ENCODE measurements at regions not wholly inside any gene's neighbourhood (a gene's known extent, or its start where the extent isn't known, plus 50 kb on each side); places are given as distances from the start of the nearest gene placed in this dataset.

- DNase-seq: peak in 5 of 10 donors; percentile 7 to 88 (median 40)
- intact Hi-C loops (cut with DNase I): no loop called here
Observed at GRCh38 chr16:49048557-49048956, 233.1 kb downstream of the CBLN1 start.

GRCh38 chr16:49036126-49036525 is 245.5 kb downstream of the CBLN1 start:
- intact Hi-C loops (cut with DNase I): no loop called here
- no peak for DNase-seq

GRCh38 chr16:49027420-49027819 is 254.2 kb downstream of the CBLN1 start:
- intact Hi-C loops (cut with DNase I): no loop called here
- no peak for DNase-seq

GRCh38 chr16:49026566-49027181 is 255.0 kb downstream of the CBLN1 start:
- intact Hi-C loops (cut with DNase I): no loop called here
- no peak for DNase-seq

GRCh38 chr16:49024896-49025295 is 256.7 kb downstream of the CBLN1 start:
- no peak for DNase-seq
- intact Hi-C loops (cut with DNase I): no loop called here

GRCh38 chr16:49024016-49024415 is 257.6 kb downstream of the CBLN1 start:
- intact Hi-C loops (cut with DNase I): no loop called here
- no peak for DNase-seq

- DNase-seq: no peak
- intact Hi-C loops (cut with DNase I): no loop called here
Observed at GRCh38 chr16:49023050-49023449, 258.6 kb downstream of the CBLN1 start.

- DNase-seq: no peak
Observed at GRCh38 chr16:49022351-49022963, 259.2 kb downstream of the CBLN1 start.

GRCh38 chr16:49021136-49021535 is 260.5 kb downstream of the CBLN1 start:
- intact Hi-C loops (cut with DNase I): no loop called here
- DNase-seq: peak in 1 of 10 donors; percentile 13

More at GRCh38 chr16:49022351-49022963, 259.2 kb downstream of the CBLN1 start:
- intact Hi-C loops (cut with DNase I): no loop called here

- intact Hi-C loops (cut with DNase I): no loop called here
- DNase-seq: no peak
Observed at GRCh38 chr16:49020436-49020835, 261.2 kb downstream of the CBLN1 start.

GRCh38 chr16:49019831-49020230 is 261.8 kb downstream of the CBLN1 start:
- intact Hi-C loops (cut with DNase I): no loop called here
- peak in 6 of 10 donors; percentile 10 to 89 (median 62) for DNase-seq

GRCh38 chr16:49019081-49019633 is 262.5 kb downstream of the CBLN1 start:
- intact Hi-C loops (cut with DNase I): no loop called here
- DNase-seq: no peak

GRCh38 chr16:49018259-49018931 is 263.2 kb downstream of the CBLN1 start:
- intact Hi-C loops (cut with DNase I): no loop called here
- no peak for DNase-seq

GRCh38 chr16:49017501-49017900 is 264.1 kb downstream of the CBLN1 start:
- intact Hi-C loops (cut with DNase I): no loop called here
- DNase-seq: no peak

- intact Hi-C loops (cut with DNase I): no loop called here
- DNase-seq: no peak
Observed at GRCh38 chr16:49016461-49016860, 265.2 kb downstream of the CBLN1 start.

- no peak for DNase-seq
- intact Hi-C loops (cut with DNase I): no loop called here
Observed at GRCh38 chr16:49015225-49015592, 266.4 kb downstream of the CBLN1 start.

- intact Hi-C loops (cut with DNase I): no loop called here
- DNase-seq: no peak
Observed at GRCh38 chr16:49014277-49015224, 267.1 kb downstream of the CBLN1 start.

- intact Hi-C loops (cut with DNase I): no loop called here
Observed at GRCh38 chr16:49013727-49014080, 267.9 kb downstream of the CBLN1 start.

GRCh38 chr16:49012961-49013726 is 268.5 kb downstream of the CBLN1 start:
- intact Hi-C loops (cut with DNase I): no loop called here
- peak; percentile 35 to 95 (median 60) for DNase-seq

More at GRCh38 chr16:49013727-49014080, 267.9 kb downstream of the CBLN1 start:
- no peak for DNase-seq

- no peak for DNase-seq
- intact Hi-C loops (cut with DNase I): no loop called here
Observed at GRCh38 chr16:49011901-49012300, 269.7 kb downstream of the CBLN1 start.
